Immature natural killer cell (primary cell): ENCODE measurements at regions not wholly inside any gene's neighbourhood (a gene's known extent, or its start where the extent isn't known, plus 50 kb on each side); places are given as distances from the start of the nearest gene placed in this dataset.
"Not testable (repeated sequence)": the region's sequence is repeated elsewhere in the genome, so short reads cannot be mapped to it uniquely, and the experiment has no call there.

Experiments
- DNase-seq, 3 donors: peaks; one replicate each; pipeline ENCODE4 v3.0.0; 2022; ENCODE audit warnings: mixed read lengths in 1 of 3
- H3K27ac Mint-ChIP-seq, 6 donors: one replicate each; pipeline ENCODE4 v1.8.0; 2020; ENCODE audit warnings: mixed read lengths in 6 of 6, mild to moderate bottlenecking in 5 of 6, inconsistent platforms in 4 of 6, moderate library complexity in 3 of 6
- H3K27me3 Mint-ChIP-seq, 3 donors: one replicate each; pipeline ENCODE4 v1.8.0; 2020 to 2021; ENCODE audit warnings: low read depth in 3 of 3, mild to moderate bottlenecking in 3 of 3, mixed read lengths in 3 of 3, moderate library complexity in 3 of 3, inconsistent platforms in 1 of 3
- H3K36me3 Mint-ChIP-seq, 3 donors: one replicate each; pipeline ENCODE4 v1.8.0; 2020; ENCODE audit warnings: mixed read lengths in 3 of 3, inconsistent platforms in 2 of 3, mild to moderate bottlenecking in 2 of 3
- H3K4me1 Mint-ChIP-seq, 2 donors: one replicate each; pipeline ENCODE4 v1.8.0; 2020; ENCODE audit warnings: inconsistent platforms in 2 of 2, mild to moderate bottlenecking in 2 of 2, mixed read lengths in 2 of 2, moderate library complexity in 1 of 2
- H3K4me3 Mint-ChIP-seq, 5 donors: one replicate each; pipeline ENCODE4 v1.8.0; 2020; ENCODE audit warnings: mild to moderate bottlenecking in 5 of 5, mixed read lengths in 5 of 5, inconsistent platforms in 3 of 5, moderate library complexity in 3 of 5
- H3K9me3 Mint-ChIP-seq, 6 donors: one replicate each; pipeline ENCODE4 v1.8.0; 2020; ENCODE audit warnings: mild to moderate bottlenecking in 6 of 6, mixed read lengths in 6 of 6, inconsistent platforms in 4 of 6, moderate library complexity in 3 of 6

DNA sequence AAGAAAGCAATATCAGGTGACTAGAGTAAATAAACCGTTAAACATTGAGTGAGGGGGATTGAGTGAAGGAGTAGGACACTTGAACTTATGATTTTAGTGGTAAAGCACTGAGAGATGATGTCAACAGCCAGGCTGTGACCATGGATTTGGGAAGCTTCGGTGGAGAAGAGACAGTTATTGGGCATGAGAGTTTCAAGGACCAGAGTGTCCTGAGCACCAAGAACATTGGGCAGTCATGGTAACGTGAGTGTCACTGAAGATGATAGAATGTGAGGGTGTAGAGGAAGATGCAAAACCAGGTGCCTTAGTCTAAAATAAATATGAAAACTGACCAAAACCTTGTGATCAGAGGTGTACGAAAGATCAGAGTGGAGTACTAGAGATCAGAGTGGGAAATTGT lies 248.1 kb downstream of the ASXL3 start:
- peaks cover 0 to under 1% (median 0%) of the 10 kb centered on the region in 3 donors for H3K36me3 Mint-ChIP-seq

DNA sequence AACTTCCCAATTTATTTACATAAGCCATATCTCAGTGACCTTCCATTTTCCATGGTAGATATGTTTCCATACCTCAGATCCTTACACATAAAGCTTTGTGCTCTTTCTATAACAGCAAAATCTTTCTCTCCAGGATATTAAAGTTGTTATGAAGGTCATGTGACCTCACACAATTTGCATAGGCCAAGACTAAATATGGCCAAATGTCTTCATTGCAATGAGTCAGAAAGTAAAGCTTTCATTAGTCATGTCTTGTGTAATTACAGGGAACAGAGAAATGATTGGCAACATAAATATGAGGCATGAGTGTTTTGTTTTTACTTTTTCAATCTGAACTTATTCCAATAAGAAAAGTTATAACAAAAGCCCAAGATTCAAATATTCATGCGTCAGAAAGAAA lies 243.5 kb downstream of the ASXL3 start:
- Mint-ChIP-seq H3K27ac (no peak overlapping the region), H3K36me3 (peaks cover 0 to 3% (median 0%) of the 10 kb centered on the region in 3 donors), H3K4me1 (no peaks in the 10 kb centered on the region), H3K27me3 (no peaks in the 10 kb centered on the region), H3K4me3 (no peak overlapping the region), H3K9me3 (peaks cover 5 to 38% (median 14%) of the 10 kb centered on the region in 6 donors)
- no peak for DNase-seq

More for the DNA sequence above, 248.1 kb downstream of the ASXL3 start:
- peaks cover 2 to 27% (median 8%) of the 10 kb centered on the region in 6 donors for H3K9me3 Mint-ChIP-seq
- no peaks in the 10 kb centered on the region for H3K27me3 Mint-ChIP-seq
- no peak overlapping the region for H3K4me3 Mint-ChIP-seq
- no peak overlapping the region for H3K27ac Mint-ChIP-seq
- DNase-seq = no peak
- no peaks in the 10 kb centered on the region for H3K4me1 Mint-ChIP-seq

DNA sequence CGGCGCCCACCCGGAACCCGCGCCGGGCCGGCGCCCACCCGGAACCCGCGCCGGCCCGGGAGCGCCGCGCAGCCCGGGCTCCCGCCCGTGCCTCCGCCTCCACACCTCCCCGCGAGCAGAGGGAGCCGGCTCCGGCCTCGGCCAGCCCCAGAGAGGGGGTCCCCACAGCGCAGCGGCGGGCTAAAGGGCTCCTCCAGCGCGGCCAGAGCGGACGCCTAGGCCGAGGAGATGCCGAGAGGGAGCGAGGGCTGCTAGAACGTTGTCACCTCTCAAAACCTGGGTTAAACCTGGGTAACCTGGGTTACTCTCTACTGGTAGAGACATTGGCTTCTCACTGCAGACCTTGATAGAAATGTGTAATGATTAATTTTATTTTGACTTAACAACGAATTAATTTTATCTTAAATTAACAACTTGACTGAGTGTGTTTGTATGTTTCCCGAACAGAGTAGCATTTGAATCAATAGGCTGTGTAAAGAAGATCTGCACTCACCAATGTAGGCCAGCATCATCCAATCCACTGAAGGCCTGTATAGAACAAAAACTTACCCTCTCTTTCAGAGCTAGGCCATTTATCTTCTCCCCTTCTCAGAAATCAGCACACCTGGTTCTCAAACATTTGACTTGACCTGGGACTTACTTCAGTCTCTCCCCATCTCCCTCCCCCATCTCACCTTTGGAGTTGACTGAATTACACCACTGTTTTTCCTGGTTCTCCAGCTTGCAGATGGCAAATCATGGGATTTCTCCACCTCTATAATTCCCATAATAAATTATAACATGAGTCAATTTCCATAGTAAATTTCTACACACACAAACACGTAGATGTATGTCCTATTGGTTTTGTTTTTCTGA lies 242.7 kb downstream of the ASXL3 start:
- Mint-ChIP-seq H3K27ac (no peak overlapping the region), H3K9me3 (peaks cover 2 to 33% (median 13%) of the 10 kb centered on the region in 6 donors), H3K36me3 (peaks cover 0 to 3% (median 0%) of the 10 kb centered on the region in 3 donors), H3K4me3 (no peak overlapping the region), H3K27me3 (no peaks in the 10 kb centered on the region), H3K4me1 (no peaks in the 10 kb centered on the region)
- no peak for DNase-seq

DNA sequence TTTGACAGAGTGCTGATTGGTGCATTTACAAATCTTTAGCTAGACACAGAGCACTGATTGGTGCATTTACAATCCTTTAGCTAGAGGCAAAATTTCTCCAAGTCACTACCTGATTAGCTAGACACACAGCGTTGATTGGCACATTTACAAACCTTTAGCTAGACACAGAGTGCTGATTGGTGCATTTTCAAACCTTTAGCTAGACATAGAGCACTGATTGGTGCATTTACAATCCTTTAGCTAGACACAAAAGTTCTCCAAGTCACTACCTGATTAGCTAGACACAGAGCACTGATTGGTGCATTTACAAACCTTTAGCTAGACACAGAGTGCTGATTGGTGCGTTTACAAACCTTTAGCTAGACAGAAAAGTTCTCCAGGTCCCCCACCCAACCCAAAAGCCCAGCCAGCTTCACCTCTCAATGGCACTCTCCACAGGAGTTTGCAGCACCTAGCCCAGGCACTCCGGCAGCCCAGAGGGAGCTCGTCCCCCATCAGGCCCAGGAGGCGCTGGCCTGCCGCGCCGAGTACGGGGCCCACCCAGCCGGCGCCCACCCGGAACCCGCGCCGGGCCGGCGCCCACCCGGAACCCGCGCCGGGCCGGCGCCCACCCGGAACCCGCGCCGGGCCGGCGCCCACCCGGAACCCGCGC lies 241.8 kb downstream of the ASXL3 start:
- not testable (repeated sequence) for H3K36me3 Mint-ChIP-seq, H3K27ac Mint-ChIP-seq, H3K4me1 Mint-ChIP-seq, DNase-seq, H3K27me3 Mint-ChIP-seq, H3K4me3 Mint-ChIP-seq
- peaks cover 0 to 31% (median 12%) of the 10 kb centered on the region in 6 donors for H3K9me3 Mint-ChIP-seq

DNA sequence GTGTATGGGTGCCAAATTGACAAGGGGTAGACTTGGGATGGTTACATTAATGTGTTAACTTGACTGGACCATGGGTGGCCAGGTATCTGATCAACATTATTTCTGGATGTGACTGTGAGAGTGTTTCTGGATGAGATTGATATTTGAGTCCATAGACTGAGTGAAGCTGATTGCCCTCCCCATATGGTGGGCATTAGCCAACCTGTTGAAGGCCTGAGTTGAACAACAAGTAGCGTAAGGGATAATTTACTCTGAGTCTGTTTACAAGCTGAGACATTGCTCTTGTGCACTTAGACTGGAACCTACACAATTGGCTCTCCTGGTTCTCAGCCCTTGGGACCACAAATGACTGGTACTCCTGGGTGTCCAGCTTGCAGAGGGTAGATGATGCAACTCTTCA lies 240.1 kb downstream of the ASXL3 start:
- Mint-ChIP-seq H3K27me3 (no peaks in the 10 kb centered on the region), H3K27ac (no peak overlapping the region), H3K4me1 (no peaks in the 10 kb centered on the region), H3K9me3 (peaks cover 0 to 24% (median 13%) of the 10 kb centered on the region in 6 donors), H3K36me3 (peaks cover 0 to 3% (median 0%) of the 10 kb centered on the region in 3 donors), H3K4me3 (no peak overlapping the region)
- no peak for DNase-seq

DNA sequence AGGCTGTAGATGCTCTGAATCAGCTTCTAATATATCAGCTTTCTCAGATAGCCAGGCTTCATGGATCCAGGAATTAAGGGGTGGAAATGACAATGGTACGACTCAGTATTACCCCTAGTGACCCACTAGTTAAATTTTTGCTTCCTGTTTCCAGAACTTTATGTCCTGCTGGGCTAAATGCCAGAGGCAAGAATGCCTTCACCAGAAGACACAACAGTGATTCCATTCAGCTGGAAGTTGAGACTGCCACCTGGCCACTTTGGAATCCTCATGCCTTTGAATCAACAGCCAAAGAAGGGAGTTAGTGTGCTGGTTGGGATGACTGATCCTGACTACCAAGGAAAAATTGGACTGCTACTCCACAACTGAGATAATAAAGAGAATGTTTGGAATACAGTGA lies 239.1 kb downstream of the ASXL3 start:
- Mint-ChIP-seq H3K36me3 (peaks cover 0 to 3% (median 0%) of the 10 kb centered on the region in 3 donors), H3K9me3 (peaks cover 0 to 24% (median 9%) of the 10 kb centered on the region in 6 donors), H3K4me1 (no peaks in the 10 kb centered on the region), H3K27me3 (no peaks in the 10 kb centered on the region), H3K4me3 (no peak overlapping the region), H3K27ac (no peak overlapping the region)
- no peak for DNase-seq

DNA sequence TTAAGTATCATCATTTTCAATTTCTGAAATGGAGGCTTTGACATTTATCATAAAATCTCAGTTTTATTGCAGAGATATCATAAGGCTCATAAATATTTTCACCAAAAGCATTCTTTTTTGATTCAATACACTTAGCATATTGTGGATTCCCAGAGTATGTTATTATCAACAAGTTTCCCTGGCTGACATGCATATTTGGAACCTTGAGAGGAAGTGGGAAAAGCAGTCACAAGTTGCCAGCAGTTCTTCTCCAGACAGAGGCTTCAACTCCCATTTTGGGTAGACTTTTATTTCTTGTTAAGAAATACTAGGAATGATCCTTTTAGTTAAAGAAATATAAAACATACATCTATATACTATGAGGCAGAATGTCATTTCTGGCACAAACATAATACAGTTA lies 236.5 kb downstream of the ASXL3 start:
- H3K36me3 Mint-ChIP-seq = peaks cover 0 to 3% (median 0%) of the 10 kb centered on the region in 3 donors
- no peaks in the 10 kb centered on the region for H3K4me1 Mint-ChIP-seq
- peaks cover 4 to 19% (median 10%) of the 10 kb centered on the region in 6 donors for H3K9me3 Mint-ChIP-seq
- no peak overlapping the region for H3K27ac Mint-ChIP-seq
- DNase-seq = no peak
- H3K27me3 Mint-ChIP-seq = no peaks in the 10 kb centered on the region
- no peak overlapping the region for H3K4me3 Mint-ChIP-seq

DNA sequence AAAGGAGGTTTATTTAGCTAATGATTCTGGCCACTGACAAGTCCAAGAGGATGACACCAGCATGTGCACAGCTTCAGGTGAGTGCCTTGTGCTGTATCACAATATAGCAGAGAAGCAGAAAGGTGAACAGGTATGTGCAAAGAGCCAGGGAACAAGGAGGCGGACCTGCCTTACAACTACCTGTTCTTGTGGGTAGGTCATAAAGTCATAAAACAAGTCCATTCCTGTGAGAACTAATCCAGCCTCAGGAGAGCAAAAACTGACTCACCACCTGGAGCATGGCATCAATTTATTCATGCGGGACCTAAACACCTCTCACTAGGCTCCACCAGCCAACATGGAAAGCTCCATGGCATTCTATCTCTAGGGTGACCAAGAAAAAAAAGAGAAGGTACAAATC lies 234.2 kb downstream of the ASXL3 start:
- Mint-ChIP-seq H3K36me3 (peaks cover 0 to 3% (median 0%) of the 10 kb centered on the region in 3 donors), H3K4me1 (no peaks in the 10 kb centered on the region), H3K27me3 (no peaks in the 10 kb centered on the region), H3K9me3 (peaks cover 2 to 25% (median 11%) of the 10 kb centered on the region in 6 donors), H3K27ac (no peak overlapping the region), H3K4me3 (no peak overlapping the region)
- no peak for DNase-seq

DNA sequence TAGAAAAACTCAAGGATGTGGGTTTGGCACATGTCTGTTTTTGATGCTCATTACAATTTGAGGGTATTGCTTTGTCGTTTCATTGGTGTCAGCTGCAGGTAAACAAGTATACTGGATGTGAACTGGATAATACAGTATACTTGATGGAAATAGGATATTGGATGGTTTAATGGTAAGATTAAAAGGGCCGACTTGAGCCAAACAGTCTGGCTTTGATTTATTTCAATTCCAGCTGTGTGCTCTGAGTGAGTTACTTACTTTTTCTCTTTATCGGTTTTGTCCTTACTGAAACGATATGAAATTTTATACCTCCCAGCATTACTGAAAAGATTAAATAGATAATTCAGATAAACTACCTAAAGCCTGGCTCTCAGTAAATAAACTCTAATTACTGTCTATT lies 227.6 kb downstream of the ASXL3 start:
- H3K9me3 Mint-ChIP-seq = peaks cover 5 to 38% (median 10%) of the 10 kb centered on the region in 6 donors
- DNase-seq = no peak
- no peaks in the 10 kb centered on the region for H3K4me1 Mint-ChIP-seq
- H3K36me3 Mint-ChIP-seq = peaks cover 0 to 3% (median 0%) of the 10 kb centered on the region in 3 donors
- H3K27ac Mint-ChIP-seq = no peak overlapping the region
- no peak overlapping the region for H3K4me3 Mint-ChIP-seq
- peaks cover 0 to 2% (median 0%) of the 10 kb centered on the region in 3 donors for H3K27me3 Mint-ChIP-seq

DNA sequence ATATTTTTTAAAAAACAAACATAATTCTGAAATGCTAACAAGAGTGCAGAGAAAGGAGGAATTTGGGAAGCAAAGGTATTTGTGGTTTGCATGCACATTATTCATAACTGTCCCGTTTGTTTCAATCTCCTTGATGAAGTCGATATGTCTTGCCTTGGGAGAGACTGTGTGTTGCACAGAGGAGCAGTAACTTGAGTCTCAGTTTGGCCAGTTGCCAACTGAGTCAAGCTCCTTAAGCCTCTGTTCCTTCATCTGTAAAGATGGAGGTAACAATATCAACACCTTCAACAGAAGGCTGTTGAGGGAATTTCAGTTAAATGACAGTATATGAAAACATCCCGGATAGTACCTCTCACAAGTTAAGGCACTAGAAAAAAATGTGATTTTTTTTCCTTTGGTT lies 226.2 kb downstream of the ASXL3 start:
- DNase-seq = no peak
- no peak overlapping the region for H3K27ac Mint-ChIP-seq
- H3K36me3 Mint-ChIP-seq = no peaks in the 10 kb centered on the region
- no peak overlapping the region for H3K4me3 Mint-ChIP-seq
- H3K9me3 Mint-ChIP-seq = peaks cover 0 to 38% (median 5%) of the 10 kb centered on the region in 6 donors
- no peaks in the 10 kb centered on the region for H3K4me1 Mint-ChIP-seq
- H3K27me3 Mint-ChIP-seq = peaks cover 0 to 2% (median 0%) of the 10 kb centered on the region in 3 donors

DNA sequence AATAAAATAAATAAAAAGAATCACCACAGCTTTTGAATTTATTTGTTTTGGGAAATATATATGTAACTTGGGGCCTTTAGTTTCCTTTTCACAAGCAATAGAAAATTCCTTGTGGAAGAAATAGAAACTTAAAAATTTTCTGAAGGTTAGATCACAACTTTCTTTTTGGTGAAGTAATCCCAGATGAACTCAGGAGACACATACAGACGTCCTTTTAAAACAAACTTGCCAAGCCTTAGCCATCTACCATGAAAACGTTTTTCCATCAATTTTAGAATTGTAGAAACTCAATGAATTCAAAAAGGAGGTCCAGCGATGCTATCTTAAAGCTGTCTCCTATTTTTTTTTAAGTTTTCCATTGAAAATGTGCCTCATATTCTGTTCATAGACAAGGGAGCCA lies 225.6 kb downstream of the ASXL3 start:
- Mint-ChIP-seq H3K27ac (no peak overlapping the region), H3K4me1 (no peaks in the 10 kb centered on the region), H3K9me3 (peaks cover 0 to 39% (median 5%) of the 10 kb centered on the region in 6 donors), H3K36me3 (no peaks in the 10 kb centered on the region), H3K27me3 (peaks cover 0 to 2% (median 0%) of the 10 kb centered on the region in 3 donors), H3K4me3 (no peak overlapping the region)
- DNase-seq = no peak

DNA sequence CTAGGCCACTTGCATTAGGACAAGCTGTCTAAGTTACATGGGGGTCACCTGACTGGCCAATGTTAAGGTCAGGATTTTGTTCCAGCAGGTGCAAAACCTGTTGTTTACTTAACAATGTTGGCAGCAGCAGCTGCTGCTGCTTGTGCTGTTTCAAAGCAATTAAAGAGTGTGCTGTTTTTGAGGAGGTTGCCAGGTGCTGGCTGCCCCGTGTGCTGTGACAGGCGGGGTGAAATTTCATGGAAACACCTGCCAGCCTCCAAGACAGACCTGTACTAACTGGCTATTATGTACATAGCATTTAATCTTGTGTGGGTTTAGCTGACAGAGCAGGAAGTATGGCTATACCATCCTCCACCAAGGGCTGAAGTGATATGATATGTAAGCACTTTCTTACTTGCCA lies 224.9 kb downstream of the ASXL3 start:
- no peaks in the 10 kb centered on the region for H3K4me1 Mint-ChIP-seq
- no peak for DNase-seq
- H3K9me3 Mint-ChIP-seq = peaks cover 0 to 39% (median 5%) of the 10 kb centered on the region in 6 donors
- H3K36me3 Mint-ChIP-seq = no peaks in the 10 kb centered on the region
- no peak overlapping the region for H3K27ac Mint-ChIP-seq
- H3K4me3 Mint-ChIP-seq = no peak overlapping the region
- H3K27me3 Mint-ChIP-seq = peaks cover 0 to 2% (median 0%) of the 10 kb centered on the region in 3 donors
